Erythroblast (primary cell): ENCODE measurements at regions not wholly inside any gene's neighbourhood (a gene's known extent, or its start where the extent isn't known, plus 50 kb on each side); places are given as distances from the start of the nearest gene placed in this dataset.
"Not testable (repeated sequence)": the region's sequence is repeated elsewhere in the genome, so short reads cannot be mapped to it uniquely, and the experiment has no call there.

Experiments
- DNase-seq, 2 experiments: peaks; one replicate each; lab custom pipeline; 2025; lab: John Stamatoyannopoulos, UW
- GATA1 ChIP-seq: IDR thresholded peaks from 2 replicates; pipeline ENCODE4 v1.6.1; 2011; ENCODE audit warnings: low read depth, mild to moderate bottlenecking, control low read depth, low read length, moderate library complexity
- POLR2A ChIP-seq: IDR thresholded peaks from 2 replicates; pipeline ENCODE4 v1.6.1; 2011; ENCODE audit warnings: mild to moderate bottlenecking, low read length

- TF ChIP-seq GATA1 (no peak), POLR2A (no peak)
- DNase-seq: no peak
These were observed 1174.9 kb downstream of the NSUN3 start for GRCh38 chr3:95237783-95238182.

- TF ChIP-seq GATA1: no peak
- TF ChIP-seq POLR2A: no peak
- no peak for DNase-seq
These were observed 1177.5 kb downstream of the NSUN3 start for GRCh38 chr3:95240395-95240794.

GRCh38 chr3:95241256-95241655 lies 1178.4 kb downstream of the NSUN3 start:
- DNase-seq: not testable (repeated sequence)

DNA sequence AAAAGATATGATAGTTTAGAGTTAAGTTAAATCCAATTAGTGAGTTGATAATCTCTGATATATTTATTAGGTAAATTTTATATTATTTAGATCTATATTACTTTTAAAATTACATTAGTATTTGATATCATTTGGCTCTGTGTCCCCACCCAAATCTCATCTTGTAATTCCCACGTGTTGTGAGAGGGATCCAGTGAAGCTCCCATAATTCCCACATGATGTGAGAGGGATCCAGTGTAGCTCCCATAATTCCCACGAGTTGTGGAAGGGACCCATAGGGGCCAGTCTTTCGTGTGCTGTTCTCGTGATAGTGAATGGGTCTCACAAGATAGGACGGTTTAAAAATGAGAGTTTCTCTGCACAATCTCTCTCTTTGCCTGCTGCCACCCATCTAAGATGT lies 1183.6 kb downstream of the NSUN3 start:
- no peak for TF ChIP-seq GATA1
- TF ChIP-seq POLR2A: no peak
- DNase-seq: no peak

- DNase-seq: no peak
- TF ChIP-seq GATA1 (no peak), POLR2A (no peak)
These were observed 1191.2 kb downstream of the NSUN3 start for GRCh38 chr3:95254061-95254460.

- no peak for TF ChIP-seq POLR2A
- no peak for TF ChIP-seq GATA1
- no peak for DNase-seq
These were observed 1191.9 kb downstream of the NSUN3 start for GRCh38 chr3:95254758-95255157.

GRCh38 chr3:95265129-95265528 lies 1202.3 kb downstream of the NSUN3 start:
- TF ChIP-seq POLR2A: no peak
- no peak for TF ChIP-seq GATA1
- no peak for DNase-seq

DNA sequence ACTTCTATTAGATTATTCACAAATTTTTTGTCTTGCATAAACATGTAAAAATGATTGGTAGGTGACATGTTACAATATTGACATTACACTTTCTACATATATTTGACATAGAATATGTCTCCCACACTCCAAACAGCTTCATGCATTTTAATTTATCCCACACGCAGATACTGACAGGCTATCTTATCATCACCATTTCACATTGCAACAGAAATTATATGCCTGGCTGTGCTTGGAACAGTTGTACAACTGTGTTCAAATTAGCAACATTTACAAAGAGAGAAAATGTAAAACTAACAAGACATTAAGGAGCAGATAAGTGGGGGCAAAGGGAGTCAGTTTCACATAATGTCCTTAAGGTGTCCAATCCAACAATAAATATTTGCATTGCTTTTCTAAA lies 1208.5 kb downstream of the NSUN3 start:
- TF ChIP-seq POLR2A (no peak), GATA1 (no peak)
- no peak for DNase-seq

DNA sequence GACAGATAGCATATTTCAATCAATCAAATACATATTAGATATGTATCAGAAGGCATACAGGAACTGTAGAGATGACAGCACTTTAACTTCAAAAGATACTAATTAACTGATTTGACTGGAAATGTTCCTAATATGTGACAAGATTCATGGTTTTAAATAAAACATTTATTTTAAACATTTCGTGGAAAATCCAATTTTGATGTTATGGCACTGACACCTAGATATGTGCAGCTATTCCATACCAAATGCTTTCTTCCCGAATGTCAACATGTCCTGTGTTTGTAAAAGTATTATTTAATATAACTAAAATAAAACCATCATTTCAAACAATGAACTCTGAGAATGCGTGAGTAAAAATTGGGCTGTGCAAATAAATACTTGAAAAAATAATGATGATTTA lies 1209.3 kb downstream of the NSUN3 start:
- DNase-seq: no peak
- TF ChIP-seq GATA1 (no peak), POLR2A (no peak)

- no peak for DNase-seq
- TF ChIP-seq GATA1 (no peak), POLR2A (no peak)
These were observed 1209.9 kb downstream of the NSUN3 start for GRCh38 chr3:95272781-95273180.

- DNase-seq: no peak
- TF ChIP-seq GATA1 (no peak), POLR2A (no peak)
These were observed 1214.8 kb downstream of the NSUN3 start for GRCh38 chr3:95277613-95278012.

DNA sequence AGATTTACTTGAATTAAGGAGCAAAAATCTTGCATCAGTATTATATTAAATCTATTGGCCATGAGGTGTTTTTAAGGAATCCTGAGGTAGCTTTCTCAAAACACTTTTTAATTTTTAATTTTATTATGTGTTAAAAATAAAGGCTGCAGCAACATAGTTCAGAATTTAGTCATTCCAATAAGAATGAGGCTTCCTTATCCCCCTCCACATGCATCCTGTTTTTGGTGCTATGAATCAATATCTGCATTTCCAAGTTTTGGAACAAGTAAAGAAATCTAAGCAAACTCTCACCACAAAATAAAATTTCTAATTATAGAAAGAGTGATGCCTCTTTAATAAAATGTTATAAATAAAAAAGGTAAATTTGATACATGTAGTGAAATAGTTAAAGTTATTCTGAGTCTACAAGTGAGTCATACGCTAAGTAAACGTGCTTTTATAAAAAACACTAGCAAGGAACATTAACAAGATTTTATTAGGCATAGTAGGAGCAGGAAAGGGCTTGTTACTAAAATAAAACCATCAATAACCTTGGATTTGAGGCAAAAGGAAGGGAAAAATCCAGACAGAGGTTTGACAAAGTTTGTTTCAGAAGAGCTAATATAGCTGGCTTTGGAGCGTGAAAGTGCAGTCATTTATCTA lies 1218.0 kb downstream of the NSUN3 start:
- DNase-seq: no peak
- TF ChIP-seq GATA1 (no peak), POLR2A (no peak)

DNA sequence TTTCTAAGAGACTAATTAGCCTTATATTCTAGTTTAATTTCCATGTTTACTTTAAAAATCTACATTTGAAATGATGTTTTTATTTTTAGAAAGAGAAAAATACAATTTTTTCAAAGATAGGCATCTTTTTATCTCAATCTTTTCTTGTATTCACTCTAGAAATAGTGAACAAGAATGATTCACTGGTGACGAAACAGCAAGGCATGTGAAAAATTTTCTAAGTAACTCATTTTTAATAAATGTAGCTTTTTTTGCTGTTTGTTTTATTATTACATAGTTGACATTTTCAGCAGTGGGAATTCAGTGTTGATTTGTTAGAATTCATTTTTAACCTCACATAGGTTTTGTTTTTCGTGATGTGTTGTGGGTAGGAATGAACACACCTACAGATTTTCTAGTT lies 1226.4 kb downstream of the NSUN3 start:
- TF ChIP-seq POLR2A (no peak), GATA1 (no peak)
- no peak for DNase-seq

GRCh38 chr3:95297581-95297980 lies 1234.7 kb downstream of the NSUN3 start:
- no peak for DNase-seq
- TF ChIP-seq POLR2A: no peak
- no peak for TF ChIP-seq GATA1

GRCh38 chr3:95302044-95302443 lies 1239.2 kb downstream of the NSUN3 start:
- TF ChIP-seq POLR2A (no peak), GATA1 (no peak)
- no peak for DNase-seq
